Right atrium auricular region (tissue), 2 donors: ENCODE measurements at regions not wholly inside any gene's neighbourhood (a gene's known extent, or its start where the extent isn't known, plus 50 kb on each side); places are given as distances from the start of the nearest gene placed in this dataset.

Experiments
- DNase-seq: peaks from one replicate; pipeline ENCODE4 v3.0.0-alpha.2; 2019; ENCODE audit warnings: low spot score
- H3K27ac ChIP-seq, 2 donors: fragments of 200-600 bp; sonication (generic); 1 replicate in 1 of 2; 2 replicates in 1 of 2; pipeline ENCODE4 v1.5.1; 2016 to 2019
- H3K27me3 ChIP-seq, 2 donors: fragments of 200-600 bp; sonication (generic); one replicate each; pipeline versions ENCODE4 v1.5.1 to v1.6.0; 2017 to 2019
- H3K36me3 ChIP-seq: fragments of 200-600 bp; sonication (generic); one replicate; pipeline ENCODE4 v1.5.1; 2016
- H3K4me1 ChIP-seq, 2 donors: fragments of 200-600 bp; sonication (generic); one replicate each; pipeline versions ENCODE4 v1.5.1 to v1.6.0; 2017 to 2019
- H3K4me3 ChIP-seq, 2 donors: fragments of 200-600 bp; sonication (generic); 1 replicate in 1 of 2; 2 replicates in 1 of 2; pipeline ENCODE4 v1.5.1; 2017 to 2019; ENCODE audit warnings: mild to moderate bottlenecking in 1 of 2, moderate library complexity in 1 of 2
- H3K9me3 ChIP-seq, 2 donors: fragments of 200-600 bp; sonication (generic); one replicate each; pipeline ENCODE4 v1.5.1; 2019
- TF ChIP-seq, protein P1 (sequence below), 2 donors: fragments of 200-600 bp; sonication (generic); IDR thresholded peaks; one replicate each; pipeline ENCODE4 v1.5.1; 2019; ENCODE audit warnings: antibody characterized with exemption in 2 of 2

DNA sequence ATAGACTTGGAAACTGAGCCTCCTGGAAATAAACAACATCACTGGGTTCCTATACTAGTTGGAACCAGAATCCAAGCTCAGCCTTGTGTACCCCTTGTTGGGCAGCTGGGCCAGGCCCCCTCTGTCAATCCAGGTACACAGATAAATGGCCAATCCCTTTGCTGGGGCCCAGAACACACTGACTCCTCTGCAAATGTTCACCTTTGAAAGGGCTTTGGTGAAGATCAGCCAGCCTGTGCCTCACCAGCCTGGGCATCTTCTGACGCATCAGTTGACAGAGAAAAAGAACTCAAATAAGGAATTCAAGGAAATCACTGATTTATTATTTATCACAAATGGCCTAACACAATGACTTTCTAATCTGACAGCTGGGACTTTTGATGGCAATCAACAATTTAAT is 1090.2 kb downstream of the BCL11B start:
- Histone ChIP-seq H3K27me3 (no peaks in the 10 kb centered on the region), H3K4me1 (no peaks in the 10 kb centered on the region), H3K4me3 (no peak overlapping the region), H3K27ac (no peak overlapping the region), H3K9me3 (no peaks in the 10 kb centered on the region), H3K36me3 (no peaks in the 10 kb centered on the region)
- no peak for DNase-seq
- TF ChIP-seq, protein P1, sequence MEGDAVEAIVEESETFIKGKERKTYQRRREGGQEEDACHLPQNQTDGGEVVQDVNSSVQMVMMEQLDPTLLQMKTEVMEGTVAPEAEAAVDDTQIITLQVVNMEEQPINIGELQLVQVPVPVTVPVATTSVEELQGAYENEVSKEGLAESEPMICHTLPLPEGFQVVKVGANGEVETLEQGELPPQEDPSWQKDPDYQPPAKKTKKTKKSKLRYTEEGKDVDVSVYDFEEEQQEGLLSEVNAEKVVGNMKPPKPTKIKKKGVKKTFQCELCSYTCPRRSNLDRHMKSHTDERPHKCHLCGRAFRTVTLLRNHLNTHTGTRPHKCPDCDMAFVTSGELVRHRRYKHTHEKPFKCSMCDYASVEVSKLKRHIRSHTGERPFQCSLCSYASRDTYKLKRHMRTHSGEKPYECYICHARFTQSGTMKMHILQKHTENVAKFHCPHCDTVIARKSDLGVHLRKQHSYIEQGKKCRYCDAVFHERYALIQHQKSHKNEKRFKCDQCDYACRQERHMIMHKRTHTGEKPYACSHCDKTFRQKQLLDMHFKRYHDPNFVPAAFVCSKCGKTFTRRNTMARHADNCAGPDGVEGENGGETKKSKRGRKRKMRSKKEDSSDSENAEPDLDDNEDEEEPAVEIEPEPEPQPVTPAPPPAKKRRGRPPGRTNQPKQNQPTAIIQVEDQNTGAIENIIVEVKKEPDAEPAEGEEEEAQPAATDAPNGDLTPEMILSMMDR (IDR thresholded peaks at IDR 0.05), result no peak

DNA sequence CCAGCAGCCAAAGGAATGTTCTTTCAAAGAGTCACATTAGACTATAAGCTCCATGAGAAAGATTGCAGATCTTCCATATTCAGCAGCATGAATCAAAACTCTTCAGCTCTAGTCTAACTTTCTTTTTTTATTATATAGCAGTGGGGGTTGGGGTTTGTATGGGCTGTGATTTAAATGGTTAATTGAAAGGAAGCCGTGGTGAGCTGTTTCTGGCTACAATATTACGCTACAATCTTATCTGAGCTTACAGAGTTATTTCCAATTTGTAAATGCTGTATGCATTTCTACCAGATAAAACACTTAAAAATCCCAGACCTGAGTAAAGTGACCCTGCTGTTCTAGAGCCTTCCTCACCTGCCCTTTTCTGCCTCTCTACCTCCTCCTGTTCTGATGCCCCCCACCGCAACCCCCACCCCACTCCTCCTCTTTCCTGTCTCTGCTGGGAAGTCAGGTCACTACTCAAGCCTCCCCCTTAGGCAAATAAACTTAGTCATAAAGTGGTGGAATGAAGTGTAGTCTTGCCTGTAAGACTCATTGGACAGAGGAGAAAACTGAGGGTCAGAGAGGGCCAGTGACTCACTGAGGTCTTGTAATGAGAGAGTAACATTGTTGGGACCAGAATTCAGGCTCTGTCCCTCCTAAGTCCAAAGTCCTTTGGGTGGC is 1089.5 kb downstream of the BCL11B start:
- no peak overlapping the region for H3K27ac ChIP-seq
- H3K36me3 ChIP-seq, result no peaks in the 10 kb centered on the region

DNA sequence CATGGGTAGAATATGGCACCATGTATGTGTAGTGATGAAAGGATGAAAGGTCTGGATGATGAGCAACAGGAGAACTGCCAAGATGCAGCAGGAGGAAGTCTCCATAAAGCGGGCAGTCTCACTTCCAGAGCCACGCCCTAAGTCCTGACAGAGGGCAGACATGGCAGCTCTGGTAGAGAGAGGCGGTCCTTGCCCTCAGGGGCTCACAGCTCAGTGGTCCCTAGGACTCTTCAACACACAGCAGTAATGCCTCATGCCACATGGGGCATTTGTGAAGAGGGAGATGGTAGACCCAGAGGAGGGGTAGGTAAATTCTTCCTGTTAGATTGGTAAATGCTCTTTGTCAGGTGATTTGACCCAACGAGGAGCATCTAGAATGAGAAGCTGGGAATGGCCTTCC is 1088.4 kb downstream of the BCL11B start:
- no peak overlapping the region for H3K4me3 ChIP-seq
- no peaks in the 10 kb centered on the region for H3K27me3 ChIP-seq
- no peak overlapping the region for H3K27ac ChIP-seq
- no peak for DNase-seq
- H3K9me3 ChIP-seq, result no peaks in the 10 kb centered on the region
- H3K4me1 ChIP-seq, result no peaks in the 10 kb centered on the region
- TF ChIP-seq, protein P1 (IDR thresholded peaks at IDR 0.05), result no peak
- no peaks in the 10 kb centered on the region for H3K36me3 ChIP-seq

More for the DNA sequence above, 1089.5 kb downstream of the BCL11B start:
- Histone ChIP-seq H3K27me3 (no peaks in the 10 kb centered on the region), H3K4me3 (no peak overlapping the region), H3K4me1 (no peaks in the 10 kb centered on the region), H3K9me3 (no peaks in the 10 kb centered on the region)
- TF ChIP-seq, protein P1 (IDR thresholded peaks at IDR 0.05), result no peak
- DNase-seq, result no peak

DNA sequence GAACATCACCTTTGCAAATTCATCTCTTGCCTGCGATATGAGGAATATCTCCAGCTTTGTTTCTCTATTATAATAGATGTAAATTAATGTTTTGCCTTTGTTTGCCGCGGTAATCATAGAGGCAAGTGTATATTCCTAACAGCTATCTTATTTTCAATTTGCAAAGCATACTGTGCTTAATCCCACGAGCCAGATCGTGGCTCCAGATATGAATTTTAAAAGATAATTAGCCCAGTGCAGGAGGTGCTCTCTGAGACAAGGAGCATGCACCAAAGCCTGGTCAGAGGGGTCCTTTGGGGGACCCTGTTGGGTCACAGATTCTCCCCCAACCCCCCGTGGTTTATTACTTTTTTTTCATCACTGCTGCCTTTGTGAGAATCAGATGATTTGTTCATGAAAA is 1087.5 kb downstream of the BCL11B start:
- TF ChIP-seq, protein P1 (IDR thresholded peaks at IDR 0.05), result no peak

DNA sequence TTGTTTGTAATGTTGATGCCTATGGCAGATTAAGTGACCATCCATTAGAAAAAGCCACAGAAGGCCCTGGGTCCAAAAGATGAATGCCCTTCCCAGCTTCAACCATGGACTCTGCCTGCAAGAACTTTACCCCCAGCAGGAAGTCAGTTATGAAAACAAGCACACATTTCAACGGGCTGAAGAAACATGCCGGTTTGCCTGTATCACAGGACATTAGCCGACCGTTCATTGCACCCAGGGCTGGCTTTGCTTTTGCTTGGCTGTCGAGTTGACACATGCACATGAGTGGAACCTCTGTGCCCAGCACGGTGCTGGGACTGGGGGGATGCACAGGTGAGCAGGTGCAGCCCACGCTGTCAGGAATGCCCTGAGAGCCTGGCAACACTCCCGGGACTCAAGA is 1087.0 kb downstream of the BCL11B start:
- no peak for DNase-seq
- Histone ChIP-seq H3K9me3 (no peaks in the 10 kb centered on the region), H3K27ac (no peak overlapping the region), H3K27me3 (no peaks in the 10 kb centered on the region), H3K36me3 (no peaks in the 10 kb centered on the region), H3K4me3 (no peak overlapping the region), H3K4me1 (no peaks in the 10 kb centered on the region)
- TF ChIP-seq, protein P1 (IDR thresholded peaks at IDR 0.05), result no peak

More for the DNA sequence above, 1087.5 kb downstream of the BCL11B start:
- Histone ChIP-seq H3K4me3 (no peak overlapping the region), H3K27me3 (no peaks in the 10 kb centered on the region), H3K27ac (no peak overlapping the region), H3K4me1 (no peaks in the 10 kb centered on the region), H3K36me3 (no peaks in the 10 kb centered on the region), H3K9me3 (no peaks in the 10 kb centered on the region)
- no peak for DNase-seq

DNA sequence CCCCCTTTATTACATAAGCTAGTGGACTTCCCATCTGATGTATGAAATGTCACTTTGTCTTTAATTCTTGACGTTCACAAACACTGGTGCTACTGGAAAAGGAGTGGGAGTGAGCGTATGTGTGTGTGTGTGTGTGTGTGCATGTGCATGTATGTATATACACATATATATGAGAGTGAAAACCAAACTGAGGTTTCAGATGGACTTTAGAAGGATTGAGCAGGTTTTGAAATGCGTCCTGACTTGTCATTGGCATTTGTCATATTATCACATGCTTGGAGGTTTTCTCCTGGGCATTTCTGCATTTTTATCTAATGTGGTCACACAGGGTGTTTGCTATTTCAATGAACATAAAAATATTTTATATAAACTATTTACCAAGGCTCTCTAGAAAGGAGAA is 1085.9 kb downstream of the BCL11B start:
- DNase-seq, result no peak
- Histone ChIP-seq H3K9me3 (no peaks in the 10 kb centered on the region), H3K4me3 (no peak overlapping the region), H3K27me3 (no peaks in the 10 kb centered on the region), H3K4me1 (no peaks in the 10 kb centered on the region), H3K36me3 (no peaks in the 10 kb centered on the region), H3K27ac (no peak overlapping the region)
- TF ChIP-seq, protein P1 (IDR thresholded peaks at IDR 0.05), result no peak
